ENCODE measurements at regions not wholly inside any gene's neighbourhood (a gene's known extent, or its start where the extent isn't known, plus 50 kb on each side); places are given as distances from the start of the nearest gene placed in this dataset.
"Not testable (repeated sequence)": the region's sequence is repeated elsewhere in the genome, so short reads cannot be mapped to it uniquely, and the experiment has no call there.

GRCh38 chr15:20106026-20106425, 435.6 kb downstream of the GOLGA6L6 start:
- TF ChIP-seq CTCF (IDR thresholded peaks at IDR 0.05; ENCODE audit: unreplicated experiment), result no peak
- CTCF ChIA-PET, result no interaction called here
- POLR2A ChIA-PET, result no interaction called here
- Mint-ChIP-seq H3K4me1 (ENCODE audit: insufficient read depth, unreplicated experiment) (no peaks in the 10 kb centered on the region), H3K36me3 (ENCODE audit: insufficient read depth, unreplicated experiment) (no peaks in the 10 kb centered on the region), H3K27ac (ENCODE audit: low read depth, unreplicated experiment) (no peak overlapping the region), H3K9me3 (ENCODE audit: unreplicated experiment) (no peaks in the 10 kb centered on the region), H3K4me3 (ENCODE audit: unreplicated experiment) (no peak overlapping the region), H3K27me3 (ENCODE audit: insufficient read depth, unreplicated experiment) (no peaks in the 10 kb centered on the region)
- peak; percentile 2 for DNase-seq (ENCODE audit: unreplicated experiment)
- intact Hi-C loops (cut with micrococcal nuclease), result no loop called here
- BruUV-seq (replicated peaks), result no TSS peak

GRCh38 chr15:20105011-20105990, 436.3 kb downstream of the GOLGA6L6 start:
- H3K36me3 Mint-ChIP-seq (ENCODE audit: insufficient read depth, unreplicated experiment); H3K27ac Mint-ChIP-seq (ENCODE audit: low read depth, unreplicated experiment); intact Hi-C loops (cut with micrococcal nuclease); H3K9me3 Mint-ChIP-seq (ENCODE audit: unreplicated experiment); DNase-seq (ENCODE audit: unreplicated experiment); H3K27me3 Mint-ChIP-seq (ENCODE audit: insufficient read depth, unreplicated experiment); CTCF ChIA-PET; H3K4me3 Mint-ChIP-seq (ENCODE audit: unreplicated experiment); BruUV-seq (replicated peaks); POLR2A ChIA-PET; H3K4me1 Mint-ChIP-seq (ENCODE audit: insufficient read depth, unreplicated experiment): not testable (repeated sequence)

- CTCF ChIA-PET; H3K4me1 Mint-ChIP-seq (ENCODE audit: insufficient read depth, unreplicated experiment); BruUV-seq (replicated peaks); DNase-seq (ENCODE audit: unreplicated experiment); H3K36me3 Mint-ChIP-seq (ENCODE audit: insufficient read depth, unreplicated experiment); H3K27me3 Mint-ChIP-seq (ENCODE audit: insufficient read depth, unreplicated experiment); H3K9me3 Mint-ChIP-seq (ENCODE audit: unreplicated experiment); H3K27ac Mint-ChIP-seq (ENCODE audit: low read depth, unreplicated experiment); H3K4me3 Mint-ChIP-seq (ENCODE audit: unreplicated experiment); intact Hi-C loops (cut with micrococcal nuclease); POLR2A ChIA-PET: not testable (repeated sequence)
These were observed 437.0 kb downstream of the GOLGA6L6 start for GRCh38 chr15:20104551-20104950.

- CTCF ChIA-PET; DNase-seq (ENCODE audit: unreplicated experiment); intact Hi-C loops (cut with micrococcal nuclease); H3K27me3 Mint-ChIP-seq (ENCODE audit: insufficient read depth, unreplicated experiment); H3K27ac Mint-ChIP-seq (ENCODE audit: low read depth, unreplicated experiment); BruUV-seq (replicated peaks); H3K4me1 Mint-ChIP-seq (ENCODE audit: insufficient read depth, unreplicated experiment); H3K9me3 Mint-ChIP-seq (ENCODE audit: unreplicated experiment); H3K36me3 Mint-ChIP-seq (ENCODE audit: insufficient read depth, unreplicated experiment); POLR2A ChIA-PET; H3K4me3 Mint-ChIP-seq (ENCODE audit: unreplicated experiment): not testable (repeated sequence)
These were observed 438.7 kb downstream of the GOLGA6L6 start for GRCh38 chr15:20102862-20103261.

GRCh38 chr15:20102209-20102608, 439.4 kb downstream of the GOLGA6L6 start:
- BruUV-seq (replicated peaks); H3K9me3 Mint-ChIP-seq (ENCODE audit: unreplicated experiment); intact Hi-C loops (cut with micrococcal nuclease); H3K27ac Mint-ChIP-seq (ENCODE audit: low read depth, unreplicated experiment); DNase-seq (ENCODE audit: unreplicated experiment); H3K27me3 Mint-ChIP-seq (ENCODE audit: insufficient read depth, unreplicated experiment); H3K4me3 Mint-ChIP-seq (ENCODE audit: unreplicated experiment); CTCF ChIA-PET; H3K4me1 Mint-ChIP-seq (ENCODE audit: insufficient read depth, unreplicated experiment); POLR2A ChIA-PET; H3K36me3 Mint-ChIP-seq (ENCODE audit: insufficient read depth, unreplicated experiment): not testable (repeated sequence)

GRCh38 chr15:20101281-20101680, 440.3 kb downstream of the GOLGA6L6 start:
- BruUV-seq (replicated peaks); H3K4me3 Mint-ChIP-seq (ENCODE audit: unreplicated experiment); H3K9me3 Mint-ChIP-seq (ENCODE audit: unreplicated experiment); H3K36me3 Mint-ChIP-seq (ENCODE audit: insufficient read depth, unreplicated experiment); H3K27ac Mint-ChIP-seq (ENCODE audit: low read depth, unreplicated experiment); POLR2A ChIA-PET; DNase-seq (ENCODE audit: unreplicated experiment); H3K27me3 Mint-ChIP-seq (ENCODE audit: insufficient read depth, unreplicated experiment); H3K4me1 Mint-ChIP-seq (ENCODE audit: insufficient read depth, unreplicated experiment); CTCF ChIA-PET; intact Hi-C loops (cut with micrococcal nuclease): not testable (repeated sequence)

GRCh38 chr15:20100604-20101270, 440.9 kb downstream of the GOLGA6L6 start:
- POLR2A ChIA-PET; CTCF ChIA-PET; intact Hi-C loops (cut with micrococcal nuclease); BruUV-seq (replicated peaks); H3K4me3 Mint-ChIP-seq (ENCODE audit: unreplicated experiment); DNase-seq (ENCODE audit: unreplicated experiment); H3K27ac Mint-ChIP-seq (ENCODE audit: low read depth, unreplicated experiment); H3K4me1 Mint-ChIP-seq (ENCODE audit: insufficient read depth, unreplicated experiment); H3K36me3 Mint-ChIP-seq (ENCODE audit: insufficient read depth, unreplicated experiment); H3K9me3 Mint-ChIP-seq (ENCODE audit: unreplicated experiment); H3K27me3 Mint-ChIP-seq (ENCODE audit: insufficient read depth, unreplicated experiment): not testable (repeated sequence)

- POLR2A ChIA-PET; H3K9me3 Mint-ChIP-seq (ENCODE audit: unreplicated experiment); H3K36me3 Mint-ChIP-seq (ENCODE audit: insufficient read depth, unreplicated experiment); CTCF ChIA-PET; H3K4me3 Mint-ChIP-seq (ENCODE audit: unreplicated experiment); H3K27me3 Mint-ChIP-seq (ENCODE audit: insufficient read depth, unreplicated experiment); BruUV-seq (replicated peaks); H3K4me1 Mint-ChIP-seq (ENCODE audit: insufficient read depth, unreplicated experiment); DNase-seq (ENCODE audit: unreplicated experiment); H3K27ac Mint-ChIP-seq (ENCODE audit: low read depth, unreplicated experiment); intact Hi-C loops (cut with micrococcal nuclease): not testable (repeated sequence)
These were observed 445.8 kb downstream of the GOLGA6L6 start for GRCh38 chr15:20095699-20096303.
